Kidney glomerular epithelial cell (primary cell): ENCODE measurements at regions not wholly inside any gene's neighbourhood (a gene's known extent, or its start where the extent isn't known, plus 50 kb on each side); places are given as distances from the start of the nearest gene placed in this dataset.

Experiments
- DNase-seq: peaks from one replicate; lab custom pipeline; 2025; lab: John Stamatoyannopoulos, UW

GRCh38 chr17:6940186-6940649 lies 55.6 kb upstream of the ALOX12 start:
- DNase-seq: no peak

- no peak for DNase-seq
Observed at GRCh38 chr17:6941989-6942388, 53.9 kb upstream of the ALOX12 start.

GRCh38 chr17:6943406-6943805 lies 52.4 kb upstream of the ALOX12 start:
- no peak for DNase-seq
